SU-DHL-6 (cell line): ENCODE measurements at regions not wholly inside any gene's neighbourhood (a gene's known extent, or its start where the extent isn't known, plus 50 kb on each side); places are given as distances from the start of the nearest gene placed in this dataset.

Source experiments
- H2AFZ ChIP-seq: fragments of 200-600 bp; sonication (generic); 2 replicates; pipeline ENCODE4 v1.6.1; 2014; ENCODE audit warnings: low read depth, mild to moderate bottlenecking, moderate library complexity, mixed read lengths, antibody characterized with exemption, low read length; ENCODE audit not compliant: severe bottlenecking
- H3F3A ChIP-seq: fragments of 200-600 bp; shearing (Covaris generic); 2 replicates; pipeline ENCODE4 v1.6.0; 2016; ENCODE audit warnings: antibody characterized with exemption, mild to moderate bottlenecking; ENCODE audit not compliant: insufficient read depth
- H3K27ac ChIP-seq: fragments of 200-600 bp; sonication (generic); 2 replicates; pipeline ENCODE4 v1.5.1; 2016; ENCODE audit warnings: low read depth, mild to moderate bottlenecking, low read length, moderate library complexity, mixed read lengths
- H3K27me3 ChIP-seq: fragments of 200-600 bp; sonication (generic), shearing (Covaris generic); 2 replicates; pipeline ENCODE4 v1.6.0; 2014; ENCODE audit warnings: mild to moderate bottlenecking, low read length
- H3K36me3 ChIP-seq: fragments of 200-600 bp; sonication (generic); 2 replicates; pipeline ENCODE4 v1.6.1; 2014; ENCODE audit warnings: mild to moderate bottlenecking, low read length, mixed read lengths
- H3K4me2 ChIP-seq: fragments of 300-600, 200-600 bp; shearing (Covaris generic), sonication (generic); 2 replicates; pipeline ENCODE4 v1.6.0; 2014; ENCODE audit warnings: low read length, low read depth, mild to moderate bottlenecking; ENCODE audit not compliant: poor library complexity, severe bottlenecking
- H3K4me3 ChIP-seq: fragments of 200-600 bp; sonication (generic); 2 replicates; pipeline ENCODE4 v1.5.1; 2014; ENCODE audit warnings: antibody characterized with exemption, low read length, mild to moderate bottlenecking, mixed read lengths; ENCODE audit not compliant: insufficient read depth, poor library complexity, severe bottlenecking
- H3K79me2 ChIP-seq: fragments of 200-600 bp; sonication (generic); 2 replicates; pipeline ENCODE4 v1.6.1; 2014; ENCODE audit warnings: mild to moderate bottlenecking, low read length, moderate library complexity; ENCODE audit not compliant: insufficient read depth
- H3K9ac ChIP-seq: fragments of 200-600 bp; sonication (generic); 2 replicates; pipeline ENCODE4 v1.7.0; 2014; ENCODE audit warnings: mild to moderate bottlenecking, low read length
- H3K9me2 ChIP-seq: fragments of 200-600 bp; sonication (generic); replicated peaks from 2 replicates; pipeline ENCODE4 v1.6.1; 2014; ENCODE audit warnings: low read length; ENCODE audit not compliant: insufficient read depth
- H3K9me3 ChIP-seq: fragments of 200-600 bp; sonication (generic); 2 replicates; pipeline ENCODE4 v1.6.1; 2014; ENCODE audit warnings: low read length, mixed read lengths; ENCODE audit not compliant: insufficient read depth
- H4K20me1 ChIP-seq: fragments of 200-600 bp; sonication (generic); 2 replicates; pipeline ENCODE4 v1.6.1; 2014; ENCODE audit warnings: low read depth, mild to moderate bottlenecking, antibody characterized with exemption, low read length, moderate library complexity, mixed read lengths
- EZH2phosphoT487 ChIP-seq: fragments of 200-600 bp; sonication (generic), shearing (Covaris generic); conservative IDR thresholded peaks from 2 replicates; pipeline ENCODE4 v1.6.1; 2018; ENCODE audit warnings: mild to moderate bottlenecking, antibody characterized with exemption, low read length, moderate library complexity, mixed read lengths
- TF ChIP-seq, protein P1 (sequence below): fragments of 200-600 bp; sonication (generic); IDR thresholded peaks from one replicate; pipeline ENCODE4 v1.5.1; 2017; ENCODE audit warnings: antibody characterized with exemption, mild to moderate bottlenecking, low read length, moderate library complexity; ENCODE audit not compliant: insufficient read depth, poor library complexity, severe bottlenecking

GRCh38 chr15:97316362-97316761, 644.1 kb upstream of the ARRDC4 start:
- no peaks in the 10 kb centered on the region for H3K79me2 ChIP-seq
- no peak overlapping the region for H3K4me2 ChIP-seq
- H4K20me1 ChIP-seq = no peaks in the 10 kb centered on the region
- no peak overlapping the region for H3K4me3 ChIP-seq
- H3K36me3 ChIP-seq = no peaks in the 10 kb centered on the region
- no peak overlapping the region for H2AFZ ChIP-seq
- no peak overlapping the region for H3K9ac ChIP-seq
- no peak overlapping the region for H3K27ac ChIP-seq
- H3F3A ChIP-seq = no peaks in the 10 kb centered on the region
- no peaks in the 10 kb centered on the region for H3K9me2 ChIP-seq
- TF ChIP-seq, protein P1, sequence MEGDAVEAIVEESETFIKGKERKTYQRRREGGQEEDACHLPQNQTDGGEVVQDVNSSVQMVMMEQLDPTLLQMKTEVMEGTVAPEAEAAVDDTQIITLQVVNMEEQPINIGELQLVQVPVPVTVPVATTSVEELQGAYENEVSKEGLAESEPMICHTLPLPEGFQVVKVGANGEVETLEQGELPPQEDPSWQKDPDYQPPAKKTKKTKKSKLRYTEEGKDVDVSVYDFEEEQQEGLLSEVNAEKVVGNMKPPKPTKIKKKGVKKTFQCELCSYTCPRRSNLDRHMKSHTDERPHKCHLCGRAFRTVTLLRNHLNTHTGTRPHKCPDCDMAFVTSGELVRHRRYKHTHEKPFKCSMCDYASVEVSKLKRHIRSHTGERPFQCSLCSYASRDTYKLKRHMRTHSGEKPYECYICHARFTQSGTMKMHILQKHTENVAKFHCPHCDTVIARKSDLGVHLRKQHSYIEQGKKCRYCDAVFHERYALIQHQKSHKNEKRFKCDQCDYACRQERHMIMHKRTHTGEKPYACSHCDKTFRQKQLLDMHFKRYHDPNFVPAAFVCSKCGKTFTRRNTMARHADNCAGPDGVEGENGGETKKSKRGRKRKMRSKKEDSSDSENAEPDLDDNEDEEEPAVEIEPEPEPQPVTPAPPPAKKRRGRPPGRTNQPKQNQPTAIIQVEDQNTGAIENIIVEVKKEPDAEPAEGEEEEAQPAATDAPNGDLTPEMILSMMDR = no peak
- no peak for TF ChIP-seq EZH2phosphoT487
- no peaks in the 10 kb centered on the region for H3K27me3 ChIP-seq
- peaks cover 4% of the 10 kb centered on the region; the same call in 1 of the 2 replicates for H3K9me3 ChIP-seq

DNA sequence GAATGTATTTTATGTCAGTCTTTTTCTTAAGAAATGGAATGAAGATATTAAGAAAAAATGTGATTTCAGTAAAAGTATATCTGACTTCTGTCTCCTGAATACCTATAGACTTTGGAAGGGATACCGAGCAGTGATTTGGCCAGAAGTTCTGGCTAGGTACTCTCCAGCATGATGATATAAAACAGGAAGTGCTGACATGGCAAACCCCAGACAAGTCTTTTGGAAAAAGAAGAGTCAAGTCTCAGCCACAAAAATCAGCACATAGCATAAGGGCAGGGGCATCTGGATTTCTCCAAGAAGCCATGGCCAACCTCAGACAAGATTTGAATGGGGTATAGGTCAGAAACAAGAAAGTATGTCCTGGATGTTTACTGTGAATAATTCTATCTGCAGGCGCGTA, 643.3 kb upstream of the ARRDC4 start:
- Histone ChIP-seq H3K27ac (no peak overlapping the region), H4K20me1 (no peaks in the 10 kb centered on the region), H3K79me2 (no peaks in the 10 kb centered on the region), H3K36me3 (no peaks in the 10 kb centered on the region), H3K4me2 (no peak overlapping the region), H3K27me3 (no peaks in the 10 kb centered on the region), H3F3A (no peaks in the 10 kb centered on the region), H3K9ac (no peak overlapping the region), H2AFZ (no peak overlapping the region), H3K9me3 (peaks cover 4% of the 10 kb centered on the region; the same call in 1 of the 2 replicates), H3K9me2 (no peaks in the 10 kb centered on the region), H3K4me3 (no peak overlapping the region)
- TF ChIP-seq, protein P1 = no peak
- TF ChIP-seq EZH2phosphoT487 = no peak

DNA sequence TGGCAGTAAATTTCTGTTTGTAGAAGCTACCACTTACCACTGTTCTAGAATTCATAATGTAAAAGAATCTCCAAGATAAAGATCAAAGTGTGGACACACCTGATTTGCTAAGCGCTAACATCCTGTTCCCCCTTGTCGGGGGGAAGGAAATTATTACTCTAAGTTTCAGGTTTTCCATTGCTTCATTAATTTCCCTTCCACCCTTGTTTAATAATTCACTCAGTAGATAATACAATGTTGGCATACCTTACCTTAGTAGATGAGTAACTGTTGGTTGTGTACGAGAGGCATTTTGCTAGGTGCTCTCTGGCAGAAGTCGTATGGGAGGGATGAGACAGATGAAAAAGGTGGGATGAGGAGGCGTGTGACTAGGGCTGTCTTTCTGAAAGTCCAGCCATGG, 641.2 kb upstream of the ARRDC4 start:
- Histone ChIP-seq H3K79me2 (no peaks in the 10 kb centered on the region), H3K9me3 (peaks cover 4% of the 10 kb centered on the region; the same call in 1 of the 2 replicates), H3K27ac (no peak overlapping the region), H3K4me2 (no peak overlapping the region), H4K20me1 (no peaks in the 10 kb centered on the region), H3K4me3 (no peak overlapping the region), H3K9me2 (no peaks in the 10 kb centered on the region), H3K27me3 (no peaks in the 10 kb centered on the region), H2AFZ (no peak overlapping the region), H3F3A (no peaks in the 10 kb centered on the region), H3K36me3 (no peaks in the 10 kb centered on the region), H3K9ac (no peak overlapping the region)
- TF ChIP-seq EZH2phosphoT487 = no peak

DNA sequence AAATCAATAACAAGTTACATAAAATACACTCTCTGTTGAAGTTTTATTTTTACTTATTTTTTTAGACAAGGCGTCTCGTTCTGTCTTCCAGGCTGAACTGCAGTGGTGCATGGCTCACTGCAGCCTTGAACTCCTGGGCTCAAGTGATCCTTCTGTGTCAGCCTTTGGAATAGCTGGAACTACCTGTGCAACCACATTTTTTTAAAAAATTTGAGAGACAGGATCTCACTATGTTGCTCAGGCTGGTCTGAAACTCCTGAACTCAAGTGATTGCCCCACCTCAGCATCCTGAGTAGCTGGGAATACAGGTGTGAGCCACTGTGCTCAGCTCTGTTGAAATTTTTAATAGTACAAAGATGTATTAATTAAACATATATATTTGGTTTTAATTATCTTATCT, 614.3 kb upstream of the ARRDC4 start:
- H3K27me3 ChIP-seq = no peaks in the 10 kb centered on the region
- H3K79me2 ChIP-seq = no peaks in the 10 kb centered on the region
- no peaks in the 10 kb centered on the region for H3F3A ChIP-seq
- no peak overlapping the region for H2AFZ ChIP-seq
- no peak for TF ChIP-seq EZH2phosphoT487
- TF ChIP-seq, protein P1 = no peak
- H3K9me2 ChIP-seq = no peaks in the 10 kb centered on the region
- H3K27ac ChIP-seq = no peak overlapping the region
- no peak overlapping the region for H3K9ac ChIP-seq
- H3K4me3 ChIP-seq = no peak overlapping the region
- no peak overlapping the region for H3K4me2 ChIP-seq
- no peaks in the 10 kb centered on the region for H4K20me1 ChIP-seq
- H3K9me3 ChIP-seq = no peaks in the 10 kb centered on the region
- no peaks in the 10 kb centered on the region for H3K36me3 ChIP-seq
